Astrocyte (in vitro differentiated cells and primary cell): ENCODE measurements at regions not wholly inside any gene's neighbourhood (a gene's known extent, or its start where the extent isn't known, plus 50 kb on each side); places are given as distances from the start of the nearest gene placed in this dataset.

Experiments used
- DNase-seq: peaks from one replicate; pipeline ENCODE4 v3.0.0-alpha.2; 2010; ENCODE audit warnings: low read depth
- FAIRE-seq: peaks from 2 replicates; lab custom pipeline; 2011; peaks lifted over from hg19 to GRCh38; lab: Jason Lieb, UNC
- H2AFZ ChIP-seq: 2 replicates; pipeline ENCODE4 v1.6.0; 2012; ENCODE audit warnings: low read depth, low read length, inconsistent platforms
- H3K27ac ChIP-seq: 2 replicates; pipeline ENCODE4 v1.5.1; 2011; ENCODE audit warnings: low read depth, low read length, inconsistent platforms
- H3K27me3 ChIP-seq: 2 replicates; pipeline ENCODE4 v1.6.0; 2011; ENCODE audit warnings: low read length, inconsistent platforms; ENCODE audit not compliant: insufficient read depth
- H3K36me3 ChIP-seq: 2 replicates; pipeline ENCODE4 v1.5.1; 2011; ENCODE audit warnings: low read length, inconsistent platforms; ENCODE audit not compliant: insufficient read depth
- H3K4me1 ChIP-seq: 2 replicates; pipeline ENCODE4 v1.5.1; 2011; ENCODE audit warnings: low read length, inconsistent platforms; ENCODE audit not compliant: insufficient read depth
- H3K4me2 ChIP-seq: 2 replicates; pipeline ENCODE4 v1.6.0; 2012; ENCODE audit warnings: low read length, inconsistent platforms
- H3K4me3 ChIP-seq: 2 replicates; pipeline ENCODE4 v1.5.1; 2011; ENCODE audit warnings: low read depth, mild to moderate bottlenecking, low read length, inconsistent platforms; ENCODE audit not compliant: insufficient read depth
- H3K79me2 ChIP-seq: 2 replicates; pipeline ENCODE4 v1.6.0; 2012; ENCODE audit warnings: mild to moderate bottlenecking, low read length, inconsistent platforms; ENCODE audit not compliant: insufficient read depth
- H3K9ac ChIP-seq: 2 replicates; pipeline ENCODE4 v1.6.0; 2012; ENCODE audit warnings: mild to moderate bottlenecking, low read length, inconsistent platforms
- H3K9me3 ChIP-seq: 2 replicates; pipeline ENCODE4 v1.5.1; 2012; ENCODE audit warnings: low read depth, mild to moderate bottlenecking, low read length, inconsistent platforms; ENCODE audit not compliant: insufficient read depth
- H4K20me1 ChIP-seq: 2 replicates; pipeline ENCODE4 v1.6.0; 2012; ENCODE audit warnings: low read length, inconsistent platforms; ENCODE audit not compliant: insufficient read depth
- H3K27ac Mint-ChIP-seq: one replicate; pipeline ENCODE4 v1.8.0; 2021; ENCODE audit warnings: mild to moderate bottlenecking, mixed read lengths; ENCODE audit not compliant: unreplicated experiment
- H3K27me3 Mint-ChIP-seq: one replicate; pipeline ENCODE4 v1.8.0; 2021; ENCODE audit warnings: low read depth, mixed read lengths; ENCODE audit not compliant: unreplicated experiment
- H3K36me3 Mint-ChIP-seq: one replicate; pipeline ENCODE4 v1.8.0; 2021; ENCODE audit warnings: low read depth, mixed read lengths; ENCODE audit not compliant: unreplicated experiment
- H3K4me1 Mint-ChIP-seq: one replicate; pipeline ENCODE4 v1.8.0; 2021; ENCODE audit warnings: low read depth, mixed read lengths; ENCODE audit not compliant: unreplicated experiment
- H3K4me3 Mint-ChIP-seq: one replicate; pipeline ENCODE4 v1.8.0; 2021; ENCODE audit warnings: mild to moderate bottlenecking, moderate library complexity, mixed read lengths; ENCODE audit not compliant: unreplicated experiment
- H3K9me3 Mint-ChIP-seq: one replicate; pipeline ENCODE4 v1.8.0; 2021; ENCODE audit warnings: mild to moderate bottlenecking, mixed read lengths; ENCODE audit not compliant: unreplicated experiment
- EZH2 ChIP-seq: IDR thresholded peaks from 2 replicates; pipeline ENCODE4 v1.6.1; 2012; ENCODE audit warnings: mild to moderate bottlenecking, low read length, inconsistent platforms; ENCODE audit not compliant: insufficient read depth
- TF ChIP-seq, protein P1 (sequence below): IDR thresholded peaks from 2 replicates; pipeline ENCODE4 v1.5.1; 2011; ENCODE audit warnings: low read depth, mild to moderate bottlenecking, inconsistent platforms, low read length, moderate library complexity; ENCODE audit not compliant: insufficient read depth

DNA sequence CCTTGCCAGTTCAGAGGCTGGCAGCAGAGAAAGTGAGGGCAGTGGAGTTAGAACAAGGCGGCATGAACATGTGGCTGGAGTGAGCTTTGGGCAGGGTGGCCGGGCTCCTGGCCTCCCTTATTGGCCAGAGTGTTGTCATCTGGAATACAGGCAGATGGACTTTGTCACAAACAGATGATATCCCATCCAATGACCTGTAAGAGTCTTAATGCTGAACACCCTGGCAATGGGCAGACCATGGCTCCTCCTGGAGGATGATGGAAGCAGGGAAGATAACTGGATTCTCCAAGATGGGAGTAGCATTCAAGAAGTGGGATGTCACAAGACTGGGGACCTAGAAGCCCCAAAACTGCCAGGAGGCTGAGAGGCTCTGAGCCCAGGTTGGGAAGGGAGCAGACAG is 242.1 kb downstream of the MAFB start:
- H4K20me1 ChIP-seq = no peaks in the 10 kb centered on the region
- H3K4me3 ChIP-seq = no peak overlapping the region
- peaks cover 3% of the 10 kb centered on the region for H3K27me3 Mint-ChIP-seq
- H3K27me3 ChIP-seq = no peaks in the 10 kb centered on the region
- H3K9me3 ChIP-seq = no peaks in the 10 kb centered on the region
- H3K9ac ChIP-seq = no peak overlapping the region
- no peaks in the 10 kb centered on the region for H3K36me3 ChIP-seq
- H3K9me3 Mint-ChIP-seq = no peaks in the 10 kb centered on the region
- H3K27ac ChIP-seq = no peak overlapping the region
- H3K79me2 ChIP-seq = no peaks in the 10 kb centered on the region
- H3K27ac Mint-ChIP-seq = no peak overlapping the region
- no peak overlapping the region for H3K4me3 Mint-ChIP-seq
- H2AFZ ChIP-seq = no peak overlapping the region
- peaks cover 12% of the 10 kb centered on the region for H3K4me1 Mint-ChIP-seq
- no peak for TF ChIP-seq EZH2
- TF ChIP-seq, protein P1, sequence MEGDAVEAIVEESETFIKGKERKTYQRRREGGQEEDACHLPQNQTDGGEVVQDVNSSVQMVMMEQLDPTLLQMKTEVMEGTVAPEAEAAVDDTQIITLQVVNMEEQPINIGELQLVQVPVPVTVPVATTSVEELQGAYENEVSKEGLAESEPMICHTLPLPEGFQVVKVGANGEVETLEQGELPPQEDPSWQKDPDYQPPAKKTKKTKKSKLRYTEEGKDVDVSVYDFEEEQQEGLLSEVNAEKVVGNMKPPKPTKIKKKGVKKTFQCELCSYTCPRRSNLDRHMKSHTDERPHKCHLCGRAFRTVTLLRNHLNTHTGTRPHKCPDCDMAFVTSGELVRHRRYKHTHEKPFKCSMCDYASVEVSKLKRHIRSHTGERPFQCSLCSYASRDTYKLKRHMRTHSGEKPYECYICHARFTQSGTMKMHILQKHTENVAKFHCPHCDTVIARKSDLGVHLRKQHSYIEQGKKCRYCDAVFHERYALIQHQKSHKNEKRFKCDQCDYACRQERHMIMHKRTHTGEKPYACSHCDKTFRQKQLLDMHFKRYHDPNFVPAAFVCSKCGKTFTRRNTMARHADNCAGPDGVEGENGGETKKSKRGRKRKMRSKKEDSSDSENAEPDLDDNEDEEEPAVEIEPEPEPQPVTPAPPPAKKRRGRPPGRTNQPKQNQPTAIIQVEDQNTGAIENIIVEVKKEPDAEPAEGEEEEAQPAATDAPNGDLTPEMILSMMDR = no peak
- no peak for FAIRE-seq
- DNase-seq = no peak
- no peaks in the 10 kb centered on the region for H3K4me1 ChIP-seq
- no peaks in the 10 kb centered on the region for H3K36me3 Mint-ChIP-seq
- H3K4me2 ChIP-seq = no peak overlapping the region

DNA sequence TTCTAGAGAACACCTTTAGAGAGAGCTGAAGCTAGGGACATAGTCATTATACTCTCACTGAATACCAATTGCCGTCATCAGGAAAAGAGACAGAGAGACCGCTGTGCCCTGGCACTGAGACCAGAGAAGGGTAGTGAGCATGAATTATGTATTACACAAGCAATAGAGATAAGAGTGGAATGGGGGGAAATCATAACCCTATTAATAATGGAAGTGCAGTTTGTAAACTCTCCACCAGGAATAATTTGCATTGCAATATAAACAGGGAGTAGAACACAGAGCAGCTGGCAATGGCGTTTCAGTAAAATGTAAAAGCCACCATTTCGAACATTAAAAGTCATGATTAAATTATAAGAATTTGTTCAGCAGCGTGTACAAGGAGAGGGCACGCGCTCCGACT is 244.5 kb downstream of the MAFB start:
- H2AFZ ChIP-seq = no peak overlapping the region

DNA sequence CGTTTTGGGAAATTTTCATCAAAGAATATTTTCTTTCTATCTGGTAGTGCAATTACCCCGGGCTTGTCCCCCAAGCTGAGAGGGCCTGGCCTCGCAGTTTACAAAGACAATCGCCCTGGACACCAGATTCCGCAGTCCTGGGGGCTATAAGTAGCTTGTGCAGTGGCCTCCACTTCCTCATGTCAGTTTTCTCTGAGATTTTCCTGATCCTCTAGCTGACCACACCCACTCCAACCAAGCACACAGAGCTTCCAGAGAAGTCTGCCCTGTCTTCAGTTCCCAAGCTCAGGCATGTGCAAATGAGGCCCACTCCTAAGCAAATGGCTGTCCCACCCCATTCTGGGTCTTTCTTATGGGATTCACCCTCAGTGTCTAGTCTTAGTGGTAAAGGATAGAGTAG is 245.3 kb downstream of the MAFB start:
- Histone ChIP-seq H3K27ac (no peak overlapping the region), H3K79me2 (no peaks in the 10 kb centered on the region), H3K36me3 (no peaks in the 10 kb centered on the region), H3K4me1 (no peaks in the 10 kb centered on the region), H3K4me2 (no peak overlapping the region), H2AFZ (no peak overlapping the region), H3K27me3 (no peaks in the 10 kb centered on the region), H3K9me3 (no peaks in the 10 kb centered on the region), H3K4me3 (no peak overlapping the region), H4K20me1 (no peaks in the 10 kb centered on the region), H3K9ac (no peak overlapping the region)
- TF ChIP-seq, protein P1 = no peak
- TF ChIP-seq EZH2 = no peak
- peaks cover 14% of the 10 kb centered on the region for H3K4me1 Mint-ChIP-seq
- FAIRE-seq (no peak), DNase-seq (no peak)
- peaks cover 3% of the 10 kb centered on the region for H3K27me3 Mint-ChIP-seq
- H3K36me3 Mint-ChIP-seq = no peaks in the 10 kb centered on the region
- H3K9me3 Mint-ChIP-seq = no peaks in the 10 kb centered on the region
- no peak overlapping the region for H3K4me3 Mint-ChIP-seq
- no peak overlapping the region for H3K27ac Mint-ChIP-seq

More for the DNA sequence above, 244.5 kb downstream of the MAFB start:
- Mint-ChIP-seq H3K9me3 (no peaks in the 10 kb centered on the region), H3K27me3 (peaks cover 3% of the 10 kb centered on the region), H3K36me3 (no peaks in the 10 kb centered on the region), H3K27ac (no peak overlapping the region), H3K4me3 (no peak overlapping the region), H3K4me1 (peaks cover 12% of the 10 kb centered on the region)
- TF ChIP-seq, protein P1 = no peak
- no peak for TF ChIP-seq EZH2
- H3K4me2 ChIP-seq = no peak overlapping the region
- H3K4me3 ChIP-seq = no peak overlapping the region
- no peak overlapping the region for H3K27ac ChIP-seq
- DNase-seq = no peak
- no peaks in the 10 kb centered on the region for H3K36me3 ChIP-seq
- no peak overlapping the region for H3K9ac ChIP-seq
- H3K79me2 ChIP-seq = no peaks in the 10 kb centered on the region
- FAIRE-seq = no peak
- no peaks in the 10 kb centered on the region for H4K20me1 ChIP-seq
- no peaks in the 10 kb centered on the region for H3K4me1 ChIP-seq
- H3K27me3 ChIP-seq = no peaks in the 10 kb centered on the region
- H3K9me3 ChIP-seq = no peaks in the 10 kb centered on the region
